OCI-LY1 (cell line): ENCODE measurements at regions not wholly inside any gene's neighbourhood (a gene's known extent, or its start where the extent isn't known, plus 50 kb on each side); places are given as distances from the start of the nearest gene placed in this dataset.

Source experiments
- EZH2 ChIP-seq: fragments of 200-600 bp; sonication (generic), shearing (Covaris generic); IDR thresholded peaks from 2 replicates; pipeline ENCODE4 v1.8.0; 2017; ENCODE audit warnings: borderline replicate concordance, mixed run types, mild to moderate bottlenecking, antibody characterized with exemption, low read length, moderate library complexity, mixed read lengths
- TF ChIP-seq, protein P1 (sequence below): fragments of 200-600 bp; sonication (generic), shearing (Covaris generic); IDR thresholded peaks from 2 replicates; pipeline ENCODE4 v1.5.1; 2017; ENCODE audit warnings: mild to moderate bottlenecking, antibody characterized with exemption, low read length, moderate library complexity, mixed read lengths

DNA sequence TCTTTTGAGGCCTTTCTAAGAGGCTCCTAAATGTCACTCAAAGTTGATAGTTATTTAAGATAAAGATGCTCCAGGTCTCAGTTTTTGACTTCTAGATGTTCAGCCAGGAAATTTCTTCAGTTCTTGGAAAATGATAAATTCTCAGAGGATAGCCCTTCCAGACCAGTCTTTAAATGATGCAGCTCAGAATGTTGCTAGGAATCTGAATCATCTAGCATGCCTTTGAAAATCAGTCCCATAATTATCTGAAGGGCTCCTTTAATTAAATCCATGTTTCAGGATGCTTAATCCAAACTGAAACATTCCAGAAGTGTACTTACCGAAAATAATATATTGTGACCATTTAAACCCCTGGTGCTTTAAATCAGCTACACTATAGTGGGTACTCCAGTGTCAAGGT is 107.5 kb upstream of the FBN2 start:
- no peak for TF ChIP-seq EZH2
- TF ChIP-seq, protein P1, sequence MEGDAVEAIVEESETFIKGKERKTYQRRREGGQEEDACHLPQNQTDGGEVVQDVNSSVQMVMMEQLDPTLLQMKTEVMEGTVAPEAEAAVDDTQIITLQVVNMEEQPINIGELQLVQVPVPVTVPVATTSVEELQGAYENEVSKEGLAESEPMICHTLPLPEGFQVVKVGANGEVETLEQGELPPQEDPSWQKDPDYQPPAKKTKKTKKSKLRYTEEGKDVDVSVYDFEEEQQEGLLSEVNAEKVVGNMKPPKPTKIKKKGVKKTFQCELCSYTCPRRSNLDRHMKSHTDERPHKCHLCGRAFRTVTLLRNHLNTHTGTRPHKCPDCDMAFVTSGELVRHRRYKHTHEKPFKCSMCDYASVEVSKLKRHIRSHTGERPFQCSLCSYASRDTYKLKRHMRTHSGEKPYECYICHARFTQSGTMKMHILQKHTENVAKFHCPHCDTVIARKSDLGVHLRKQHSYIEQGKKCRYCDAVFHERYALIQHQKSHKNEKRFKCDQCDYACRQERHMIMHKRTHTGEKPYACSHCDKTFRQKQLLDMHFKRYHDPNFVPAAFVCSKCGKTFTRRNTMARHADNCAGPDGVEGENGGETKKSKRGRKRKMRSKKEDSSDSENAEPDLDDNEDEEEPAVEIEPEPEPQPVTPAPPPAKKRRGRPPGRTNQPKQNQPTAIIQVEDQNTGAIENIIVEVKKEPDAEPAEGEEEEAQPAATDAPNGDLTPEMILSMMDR = no peak
